ENCODE measurements at regions not wholly inside any gene's neighbourhood (a gene's known extent, or its start where the extent isn't known, plus 50 kb on each side); places are given as distances from the start of the nearest gene placed in this dataset.
"Not testable (repeated sequence)": the region's sequence is repeated elsewhere in the genome, so short reads cannot be mapped to it uniquely, and the experiment has no call there.

DNA sequence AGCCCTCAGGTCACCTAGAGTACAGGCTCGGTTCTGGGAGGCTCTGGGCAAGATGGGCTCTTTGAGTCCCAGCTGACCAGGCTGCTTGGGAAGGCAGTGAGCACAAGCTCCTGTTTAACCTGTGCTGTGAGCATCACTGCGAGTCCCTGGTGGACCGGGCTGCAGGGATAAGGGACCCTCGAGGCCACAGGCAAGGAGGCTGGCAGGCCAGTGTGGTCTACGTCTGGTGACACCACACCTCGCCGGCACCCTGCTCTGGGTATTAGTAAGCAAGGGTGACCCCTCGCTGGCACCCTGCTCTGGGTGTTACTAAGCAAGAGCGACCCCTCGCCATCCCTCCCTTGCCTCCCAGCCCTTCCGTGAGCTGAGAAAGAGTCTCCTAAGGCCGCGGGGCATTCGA lies 125.9 kb upstream of the FOXD4L5 start:
- TF ChIP-seq, protein P1, sequence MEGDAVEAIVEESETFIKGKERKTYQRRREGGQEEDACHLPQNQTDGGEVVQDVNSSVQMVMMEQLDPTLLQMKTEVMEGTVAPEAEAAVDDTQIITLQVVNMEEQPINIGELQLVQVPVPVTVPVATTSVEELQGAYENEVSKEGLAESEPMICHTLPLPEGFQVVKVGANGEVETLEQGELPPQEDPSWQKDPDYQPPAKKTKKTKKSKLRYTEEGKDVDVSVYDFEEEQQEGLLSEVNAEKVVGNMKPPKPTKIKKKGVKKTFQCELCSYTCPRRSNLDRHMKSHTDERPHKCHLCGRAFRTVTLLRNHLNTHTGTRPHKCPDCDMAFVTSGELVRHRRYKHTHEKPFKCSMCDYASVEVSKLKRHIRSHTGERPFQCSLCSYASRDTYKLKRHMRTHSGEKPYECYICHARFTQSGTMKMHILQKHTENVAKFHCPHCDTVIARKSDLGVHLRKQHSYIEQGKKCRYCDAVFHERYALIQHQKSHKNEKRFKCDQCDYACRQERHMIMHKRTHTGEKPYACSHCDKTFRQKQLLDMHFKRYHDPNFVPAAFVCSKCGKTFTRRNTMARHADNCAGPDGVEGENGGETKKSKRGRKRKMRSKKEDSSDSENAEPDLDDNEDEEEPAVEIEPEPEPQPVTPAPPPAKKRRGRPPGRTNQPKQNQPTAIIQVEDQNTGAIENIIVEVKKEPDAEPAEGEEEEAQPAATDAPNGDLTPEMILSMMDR (conservative IDR thresholded peaks at IDR 0.05; ENCODE audit: low read length): no peak
- TF ChIP-seq EZH2phosphoT487 (IDR thresholded peaks at IDR 0.05; ENCODE audit: borderline replicate concordance): no peak
- H3K9me3 ChIP-seq (ENCODE audit: insufficient read depth, low read depth, low read length): peaks cover 12% of the 10 kb centered on the region; the same call in 1 of the 2 replicates

DNA sequence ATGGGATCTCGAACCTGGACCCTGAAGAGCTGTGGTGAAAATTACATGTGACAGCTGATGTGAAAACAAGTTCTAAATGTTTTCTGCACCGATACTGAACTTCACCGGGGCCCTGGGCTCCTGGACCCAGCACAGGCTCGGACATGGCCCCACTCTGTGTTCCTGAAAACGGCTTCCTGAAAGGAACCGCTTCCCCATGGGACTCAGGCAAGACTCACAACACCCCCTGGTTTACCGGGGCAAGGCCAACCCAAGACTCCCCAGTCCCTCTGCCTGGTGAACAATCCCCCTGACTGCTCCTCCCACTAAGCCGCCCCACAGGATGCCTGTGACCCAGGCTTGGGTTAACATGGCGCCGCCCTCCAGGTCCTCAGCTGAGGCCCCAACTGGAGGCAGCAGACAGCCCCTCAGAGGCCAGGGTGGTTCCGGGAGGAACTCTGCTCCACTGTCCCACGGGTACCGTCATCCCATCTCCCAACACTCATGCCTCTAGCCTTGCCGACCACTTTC lies 124.5 kb upstream of the FOXD4L5 start:
- H3K4me3 ChIP-seq (ENCODE audit: low read length, poor library complexity, severe bottlenecking): no peak overlapping the region
- no peaks in the 10 kb centered on the region for H3K36me3 ChIP-seq (ENCODE audit: insufficient read depth, low read length)
- H3K4me2 ChIP-seq (ENCODE audit: low read depth, low read length, poor library complexity, severe bottlenecking): no peak overlapping the region
- no peaks in the 10 kb centered on the region for H3K79me2 ChIP-seq (ENCODE audit: insufficient read depth, low read length)
- H3F3A ChIP-seq (ENCODE audit: low read depth): no peaks in the 10 kb centered on the region
- no peak overlapping the region for H3K9ac ChIP-seq (ENCODE audit: low read depth, low read length, poor library complexity, severe bottlenecking)
- no peaks in the 10 kb centered on the region for H3K9me2 ChIP-seq (replicated peaks; ENCODE audit: low read depth, low read length)
- no peaks in the 10 kb centered on the region for H4K20me1 ChIP-seq (ENCODE audit: insufficient read depth, low read length, poor library complexity, severe bottlenecking)
- no peak overlapping the region for H2AFZ ChIP-seq (ENCODE audit: low read length)
- H3K27me3 ChIP-seq (ENCODE audit: insufficient read depth, low read length, poor library complexity, severe bottlenecking): no peaks in the 10 kb centered on the region
- no peaks in the 10 kb centered on the region for H3K4me1 ChIP-seq (ENCODE audit: insufficient read depth, low read length, poor library complexity, severe bottlenecking)
- H3K9me3 ChIP-seq (ENCODE audit: insufficient read depth, low read depth, low read length): peaks cover 12% of the 10 kb centered on the region; the same call in 1 of the 2 replicates
- TF ChIP-seq EZH2phosphoT487 (IDR thresholded peaks at IDR 0.05; ENCODE audit: borderline replicate concordance): no peak
- TF ChIP-seq, protein P1 (conservative IDR thresholded peaks at IDR 0.05; ENCODE audit: low read length): no peak

More for the DNA sequence above, 125.9 kb upstream of the FOXD4L5 start:
- no peaks in the 10 kb centered on the region for H4K20me1 ChIP-seq (ENCODE audit: insufficient read depth, low read length, poor library complexity, severe bottlenecking)
- H3K4me2 ChIP-seq (ENCODE audit: low read depth, low read length, poor library complexity, severe bottlenecking): no peak overlapping the region
- H3F3A ChIP-seq (ENCODE audit: low read depth): no peaks in the 10 kb centered on the region
- no peak overlapping the region for H2AFZ ChIP-seq (ENCODE audit: low read length)
- H3K4me3 ChIP-seq (ENCODE audit: low read length, poor library complexity, severe bottlenecking): no peak overlapping the region
- H3K79me2 ChIP-seq (ENCODE audit: insufficient read depth, low read length): no peaks in the 10 kb centered on the region
- H3K27me3 ChIP-seq (ENCODE audit: insufficient read depth, low read length, poor library complexity, severe bottlenecking): no peaks in the 10 kb centered on the region
- H3K4me1 ChIP-seq (ENCODE audit: insufficient read depth, low read length, poor library complexity, severe bottlenecking): no peaks in the 10 kb centered on the region
- no peaks in the 10 kb centered on the region for H3K9me2 ChIP-seq (replicated peaks; ENCODE audit: low read depth, low read length)
- no peaks in the 10 kb centered on the region for H3K36me3 ChIP-seq (ENCODE audit: insufficient read depth, low read length)
- H3K9ac ChIP-seq (ENCODE audit: low read depth, low read length, poor library complexity, severe bottlenecking): no peak overlapping the region

DNA sequence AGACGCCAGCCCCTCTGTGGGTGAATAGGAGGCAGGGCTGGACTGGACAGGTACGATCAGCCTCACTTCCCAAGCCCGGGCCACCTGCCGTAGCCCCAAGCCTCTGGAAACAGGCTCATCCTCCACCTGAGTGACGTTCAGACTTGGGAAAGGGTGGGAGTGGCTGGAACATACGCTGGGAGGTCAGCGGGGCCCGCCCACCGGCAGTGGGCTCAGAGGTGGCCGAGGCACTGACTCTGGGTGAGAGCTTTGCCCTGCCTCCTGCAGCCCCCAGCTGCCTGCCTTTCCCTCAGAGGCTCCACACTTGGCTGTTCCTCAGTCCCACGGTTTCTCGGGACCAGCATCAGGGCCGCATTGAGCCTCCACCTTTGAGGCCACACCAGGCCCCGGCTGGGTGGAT lies 123.8 kb upstream of the FOXD4L5 start:
- not testable (repeated sequence) for H3F3A ChIP-seq (ENCODE audit: low read depth); H3K4me3 ChIP-seq (ENCODE audit: low read length, poor library complexity, severe bottlenecking); H3K9ac ChIP-seq (ENCODE audit: low read depth, low read length, poor library complexity, severe bottlenecking); H4K20me1 ChIP-seq (ENCODE audit: insufficient read depth, low read length, poor library complexity, severe bottlenecking); H3K79me2 ChIP-seq (ENCODE audit: insufficient read depth, low read length); H3K36me3 ChIP-seq (ENCODE audit: insufficient read depth, low read length); H3K27me3 ChIP-seq (ENCODE audit: insufficient read depth, low read length, poor library complexity, severe bottlenecking); H3K4me1 ChIP-seq (ENCODE audit: insufficient read depth, low read length, poor library complexity, severe bottlenecking); H3K4me2 ChIP-seq (ENCODE audit: low read depth, low read length, poor library complexity, severe bottlenecking); H2AFZ ChIP-seq (ENCODE audit: low read length); H3K9me2 ChIP-seq (replicated peaks; ENCODE audit: low read depth, low read length)
- H3K9me3 ChIP-seq (ENCODE audit: insufficient read depth, low read depth, low read length): peaks cover 12% of the 10 kb centered on the region; the same call in 1 of the 2 replicates

DNA sequence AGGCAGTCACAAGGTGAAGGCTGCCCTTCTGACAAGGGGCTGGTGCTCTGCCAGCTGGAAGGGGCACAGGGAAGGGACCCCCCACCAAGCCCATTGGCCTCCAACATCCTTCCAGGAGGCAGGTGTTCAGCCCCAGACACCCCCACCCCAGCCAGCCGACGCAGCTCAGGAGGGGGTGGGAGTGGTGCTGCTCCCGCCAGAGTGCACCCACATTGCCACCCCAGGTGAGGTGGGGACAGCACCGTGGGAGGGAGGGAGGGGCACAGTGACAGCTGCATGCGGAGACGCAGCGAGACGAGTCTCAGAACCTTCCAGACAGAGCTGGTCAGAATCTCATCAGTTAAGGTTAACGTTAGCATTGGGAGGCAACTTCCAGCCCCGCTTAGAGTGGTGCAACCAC lies 121.6 kb upstream of the FOXD4L5 start:
- not testable (repeated sequence) for H3K9me2 ChIP-seq (replicated peaks; ENCODE audit: low read depth, low read length); H4K20me1 ChIP-seq (ENCODE audit: insufficient read depth, low read length, poor library complexity, severe bottlenecking); H3K27me3 ChIP-seq (ENCODE audit: insufficient read depth, low read length, poor library complexity, severe bottlenecking); H3K4me2 ChIP-seq (ENCODE audit: low read depth, low read length, poor library complexity, severe bottlenecking); H3K4me3 ChIP-seq (ENCODE audit: low read length, poor library complexity, severe bottlenecking); H3K9ac ChIP-seq (ENCODE audit: low read depth, low read length, poor library complexity, severe bottlenecking); H3K79me2 ChIP-seq (ENCODE audit: insufficient read depth, low read length); H3F3A ChIP-seq (ENCODE audit: low read depth); H3K4me1 ChIP-seq (ENCODE audit: insufficient read depth, low read length, poor library complexity, severe bottlenecking); H2AFZ ChIP-seq (ENCODE audit: low read length); H3K36me3 ChIP-seq (ENCODE audit: insufficient read depth, low read length)
- H3K9me3 ChIP-seq (ENCODE audit: insufficient read depth, low read depth, low read length): peaks cover 12% of the 10 kb centered on the region; the same call in 1 of the 2 replicates

DNA sequence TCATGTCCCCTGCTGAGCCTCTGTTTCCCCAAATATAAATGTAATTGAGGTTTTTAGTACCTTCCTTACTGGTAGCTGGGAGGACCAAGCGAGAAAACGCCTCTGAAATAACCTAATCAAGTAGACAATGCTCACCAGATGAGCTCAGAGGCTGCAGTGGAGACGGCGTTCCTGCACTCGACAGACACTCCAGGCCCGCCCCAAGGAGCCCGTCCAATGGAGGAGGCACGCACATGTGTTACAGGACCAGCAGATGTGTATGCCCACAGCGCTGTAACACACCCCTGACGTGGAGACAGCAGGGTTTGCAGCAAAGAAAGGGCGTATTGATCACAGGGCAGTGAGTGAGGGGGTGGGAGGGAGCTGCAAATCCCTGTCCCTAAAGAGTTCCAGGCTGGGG lies 120.8 kb upstream of the FOXD4L5 start:
- H3K79me2 ChIP-seq (ENCODE audit: insufficient read depth, low read length); H3K4me3 ChIP-seq (ENCODE audit: low read length, poor library complexity, severe bottlenecking); H3K36me3 ChIP-seq (ENCODE audit: insufficient read depth, low read length); H4K20me1 ChIP-seq (ENCODE audit: insufficient read depth, low read length, poor library complexity, severe bottlenecking); H2AFZ ChIP-seq (ENCODE audit: low read length); H3F3A ChIP-seq (ENCODE audit: low read depth); H3K27me3 ChIP-seq (ENCODE audit: insufficient read depth, low read length, poor library complexity, severe bottlenecking); H3K4me1 ChIP-seq (ENCODE audit: insufficient read depth, low read length, poor library complexity, severe bottlenecking); H3K4me2 ChIP-seq (ENCODE audit: low read depth, low read length, poor library complexity, severe bottlenecking); H3K9me2 ChIP-seq (replicated peaks; ENCODE audit: low read depth, low read length); H3K9ac ChIP-seq (ENCODE audit: low read depth, low read length, poor library complexity, severe bottlenecking): not testable (repeated sequence)
- H3K9me3 ChIP-seq (ENCODE audit: insufficient read depth, low read depth, low read length): peaks cover 12% of the 10 kb centered on the region; the same call in 1 of the 2 replicates
